Fibroblast of pulmonary artery (primary cell): ENCODE measurements at regions not wholly inside any gene's neighbourhood (a gene's known extent, or its start where the extent isn't known, plus 50 kb on each side); places are given as distances from the start of the nearest gene placed in this dataset.

ENCODE experiments used
- DNase-seq: peaks from one replicate; pipeline ENCODE4 v3.0.0-alpha.2; 2010; ENCODE audit warnings: low read depth
- H3K4me3 ChIP-seq: replicated peaks from 2 replicates; pipeline ENCODE4 v1.5.1; 2011; ENCODE audit warnings: low read depth, mild to moderate bottlenecking, control low read depth, low read length, moderate library complexity
- TF ChIP-seq, protein P1 (sequence below): IDR thresholded peaks from 2 replicates; pipeline ENCODE4 v1.5.1; 2011; ENCODE audit warnings: mild to moderate bottlenecking, control low read depth, low read length, inconsistent platforms; ENCODE audit errors: missing control alignments

DNA sequence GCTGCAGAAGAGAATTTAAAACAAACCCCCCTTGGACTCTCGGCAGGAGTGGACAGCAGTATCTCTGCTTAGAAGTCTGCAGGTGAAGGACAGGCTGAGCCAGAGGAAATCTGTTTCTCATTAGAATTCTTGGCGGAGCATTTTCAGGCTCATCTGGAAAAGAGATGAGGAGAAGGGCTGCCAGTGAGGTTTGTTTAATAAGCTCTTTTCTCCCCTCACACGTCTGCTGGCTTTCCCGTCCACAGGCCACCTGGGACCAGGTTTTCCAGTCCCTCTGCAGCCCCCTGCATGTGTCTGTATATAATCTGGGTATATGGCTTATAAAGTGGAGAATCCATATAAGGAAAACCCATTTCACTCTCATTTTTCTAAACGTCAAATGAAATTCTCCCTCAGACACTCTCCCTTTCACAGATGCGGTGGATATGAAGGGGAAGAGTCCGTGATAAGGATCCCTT is 155.4 kb upstream of the TPM1 start:
- TF ChIP-seq, protein P1, sequence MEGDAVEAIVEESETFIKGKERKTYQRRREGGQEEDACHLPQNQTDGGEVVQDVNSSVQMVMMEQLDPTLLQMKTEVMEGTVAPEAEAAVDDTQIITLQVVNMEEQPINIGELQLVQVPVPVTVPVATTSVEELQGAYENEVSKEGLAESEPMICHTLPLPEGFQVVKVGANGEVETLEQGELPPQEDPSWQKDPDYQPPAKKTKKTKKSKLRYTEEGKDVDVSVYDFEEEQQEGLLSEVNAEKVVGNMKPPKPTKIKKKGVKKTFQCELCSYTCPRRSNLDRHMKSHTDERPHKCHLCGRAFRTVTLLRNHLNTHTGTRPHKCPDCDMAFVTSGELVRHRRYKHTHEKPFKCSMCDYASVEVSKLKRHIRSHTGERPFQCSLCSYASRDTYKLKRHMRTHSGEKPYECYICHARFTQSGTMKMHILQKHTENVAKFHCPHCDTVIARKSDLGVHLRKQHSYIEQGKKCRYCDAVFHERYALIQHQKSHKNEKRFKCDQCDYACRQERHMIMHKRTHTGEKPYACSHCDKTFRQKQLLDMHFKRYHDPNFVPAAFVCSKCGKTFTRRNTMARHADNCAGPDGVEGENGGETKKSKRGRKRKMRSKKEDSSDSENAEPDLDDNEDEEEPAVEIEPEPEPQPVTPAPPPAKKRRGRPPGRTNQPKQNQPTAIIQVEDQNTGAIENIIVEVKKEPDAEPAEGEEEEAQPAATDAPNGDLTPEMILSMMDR, result no peak
- H3K4me3 ChIP-seq, result no peak overlapping the region
- no peak for DNase-seq

- no peak overlapping the region for H3K4me3 ChIP-seq
- DNase-seq, result no peak
- TF ChIP-seq, protein P1, result no peak
These were observed 153.9 kb upstream of the TPM1 start for GRCh38 chr15:62888623-62889022.

DNA sequence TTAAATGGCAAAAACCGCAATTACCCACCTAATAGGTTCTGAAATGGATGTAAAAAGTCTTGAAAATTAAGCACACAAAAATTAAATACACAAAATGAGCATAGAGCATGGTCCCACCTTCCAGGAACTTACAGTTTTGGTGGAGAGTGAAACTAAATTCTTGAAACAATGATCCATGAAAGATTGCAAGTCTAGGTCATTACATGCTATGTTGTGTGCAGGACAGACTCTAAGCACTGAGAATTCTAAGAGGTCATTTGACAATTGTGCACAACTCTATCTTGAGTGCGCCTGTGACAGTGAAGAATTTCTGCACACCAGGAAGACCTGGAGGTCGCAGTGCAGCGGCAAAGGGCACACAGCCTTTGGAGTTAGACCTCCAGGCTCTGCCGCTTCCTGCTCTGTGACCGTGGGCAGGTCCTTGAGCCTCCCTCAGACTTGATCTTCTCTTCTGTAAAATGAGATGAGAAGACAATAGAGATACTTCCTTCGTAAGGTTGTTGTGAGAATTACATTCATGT is 153.3 kb upstream of the TPM1 start:
- no peak for DNase-seq
- TF ChIP-seq, protein P1, result no peak

DNA sequence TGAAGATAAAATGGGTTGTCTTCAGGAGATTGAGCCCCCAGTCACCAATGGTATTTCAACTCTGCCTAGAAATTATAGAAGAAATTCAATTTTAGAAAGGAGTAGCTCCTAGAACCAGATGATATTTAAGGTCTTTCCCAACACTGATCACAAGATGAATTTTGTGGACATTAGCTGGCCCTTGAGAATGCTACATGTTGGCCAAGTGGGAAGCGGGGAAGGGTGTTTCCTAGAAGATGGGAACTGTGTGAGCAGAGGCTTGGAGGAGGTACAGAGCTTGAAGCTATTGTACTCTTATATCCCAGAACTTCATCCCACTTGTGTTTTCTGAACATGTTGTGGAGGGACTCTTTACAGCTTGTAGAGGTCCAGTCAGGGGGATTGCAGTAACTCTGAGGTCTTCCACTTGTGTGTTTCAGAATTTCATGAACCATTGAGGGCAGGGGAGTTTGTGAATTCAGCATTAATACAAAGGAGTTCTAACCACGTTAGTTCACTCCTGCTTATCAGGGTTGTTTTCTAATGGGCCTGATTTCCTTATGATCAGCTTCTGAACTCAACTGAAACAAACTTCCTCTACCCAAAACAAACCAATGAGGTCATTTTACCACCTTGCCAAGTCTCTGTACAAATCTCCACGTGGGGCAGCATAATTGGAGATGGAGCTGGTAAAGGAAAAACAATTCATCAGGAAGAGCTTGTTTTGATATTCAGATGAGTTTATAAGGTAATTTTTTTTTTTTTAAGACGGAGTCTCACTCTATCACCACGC is 152.6 kb upstream of the TPM1 start:
- DNase-seq, result peak; percentile 73
- TF ChIP-seq, protein P1, result no peak
- no peak overlapping the region for H3K4me3 ChIP-seq

More for the DNA sequence above, 153.3 kb upstream of the TPM1 start:
- H3K4me3 ChIP-seq, result no peak overlapping the region

DNA sequence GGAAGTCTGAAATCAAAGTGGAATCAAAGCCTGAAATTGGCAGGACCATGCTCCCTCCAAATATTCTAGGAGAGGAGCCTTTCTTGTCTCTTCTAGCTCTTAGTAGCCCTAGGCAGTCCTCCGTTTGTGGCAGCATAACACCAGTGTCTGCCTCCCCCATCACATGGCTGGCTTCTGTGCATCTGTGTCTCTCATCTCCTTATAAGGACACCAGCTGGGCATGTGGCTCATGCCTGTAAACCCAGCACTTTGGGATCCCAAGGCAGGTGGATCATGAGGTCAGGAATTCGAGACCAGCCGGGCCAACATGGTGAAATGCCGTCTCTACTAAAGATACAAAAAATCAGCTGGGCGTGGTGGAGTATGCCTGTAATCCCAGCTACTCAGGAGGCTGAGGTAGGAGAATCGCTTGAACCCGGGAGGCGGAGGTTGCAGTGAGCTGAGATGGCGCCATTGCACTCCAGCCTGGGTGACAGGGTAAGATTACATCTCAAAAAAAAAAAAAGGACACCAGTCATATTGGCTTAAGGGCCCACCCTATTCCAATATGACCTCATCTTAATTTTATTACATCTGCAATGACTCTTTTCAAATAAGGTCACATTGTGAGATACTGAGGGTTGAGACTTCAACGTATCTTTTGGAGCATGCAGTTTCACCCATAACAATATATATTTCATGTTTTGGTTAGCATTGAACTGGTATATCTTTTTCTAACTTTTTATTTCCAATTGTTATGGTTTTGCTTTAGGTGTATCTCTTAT is 148.0 kb upstream of the TPM1 start:
- H3K4me3 ChIP-seq, result no peak overlapping the region
- TF ChIP-seq, protein P1, result no peak
- no peak for DNase-seq

DNA sequence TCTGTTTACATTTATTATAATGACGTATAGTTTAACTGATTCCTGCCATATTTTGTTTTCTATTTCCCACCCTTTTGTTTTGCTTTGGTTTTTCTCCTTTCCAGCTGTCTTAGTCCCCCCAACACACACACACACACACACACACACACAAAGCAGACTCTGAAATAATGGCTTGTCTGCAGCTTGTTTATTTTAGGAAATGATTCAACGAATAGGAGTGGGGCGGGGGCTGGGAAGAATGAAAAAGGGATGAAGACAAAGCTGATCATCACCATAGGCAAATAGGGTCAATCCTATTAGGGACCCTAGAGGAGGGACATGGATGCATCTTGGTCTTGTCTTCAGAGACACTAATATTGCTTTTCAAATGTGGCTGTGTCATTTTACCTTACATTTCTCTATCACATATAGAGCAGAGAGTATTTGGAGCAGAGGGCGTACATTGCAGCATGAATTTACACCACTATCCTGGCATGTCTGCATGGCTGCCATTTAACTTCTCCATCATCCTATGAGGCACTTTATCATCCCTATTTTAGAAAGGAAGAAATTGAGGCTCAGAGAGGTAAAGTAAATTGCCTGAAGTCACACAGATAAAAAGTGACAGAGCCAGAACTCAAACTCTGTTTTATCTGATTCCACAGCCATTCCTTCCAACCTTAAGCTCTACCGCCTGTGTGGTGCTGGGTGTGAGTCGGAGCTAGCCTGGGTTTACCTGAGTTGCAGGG is 147.2 kb upstream of the TPM1 start:
- TF ChIP-seq, protein P1, result no peak
- peak; percentile 87 for DNase-seq
- H3K4me3 ChIP-seq, result no peak overlapping the region
